GM21717 (cell line): ENCODE measurements at regions not wholly inside any gene's neighbourhood (a gene's known extent, or its start where the extent isn't known, plus 50 kb on each side); places are given as distances from the start of the nearest gene placed in this dataset.
"Not testable (repeated sequence)": the region's sequence is repeated elsewhere in the genome, so short reads cannot be mapped to it uniquely, and the experiment has no call there.

Experiments used
- ATAC-seq: cut with Tn5 transposase; IDR thresholded peaks from one replicate; pipeline ENCODE4 v1.9.1; 2021; ENCODE audit warnings: mild to moderate bottlenecking, moderate library complexity; ENCODE audit not compliant: unreplicated experiment

DNA sequence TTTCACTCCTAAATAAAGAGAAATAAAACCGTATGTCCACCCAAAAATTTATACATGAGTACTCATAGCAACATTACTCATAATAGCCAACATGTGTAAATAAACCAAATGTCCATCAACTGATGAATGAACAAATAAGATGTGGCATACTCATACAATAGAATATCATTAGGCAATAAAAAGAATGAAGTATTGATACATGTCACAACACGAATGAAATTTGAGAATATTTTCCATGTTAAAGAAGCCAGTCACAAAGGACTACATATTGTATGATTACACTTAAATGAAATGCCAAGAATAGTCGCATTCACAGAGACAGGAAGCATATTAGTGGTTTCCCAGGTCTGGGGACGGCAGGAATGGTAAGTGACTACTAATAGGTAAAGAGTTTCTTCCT, 869.2 kb downstream of the IGSF11 start:
- no peak for ATAC-seq

- no peak for ATAC-seq
Measured at GRCh38 chr3:118167571-118167970, 867.1 kb downstream of the IGSF11 start.

- ATAC-seq: no peak
Measured at GRCh38 chr3:118168175-118168574, 866.5 kb downstream of the IGSF11 start.

DNA sequence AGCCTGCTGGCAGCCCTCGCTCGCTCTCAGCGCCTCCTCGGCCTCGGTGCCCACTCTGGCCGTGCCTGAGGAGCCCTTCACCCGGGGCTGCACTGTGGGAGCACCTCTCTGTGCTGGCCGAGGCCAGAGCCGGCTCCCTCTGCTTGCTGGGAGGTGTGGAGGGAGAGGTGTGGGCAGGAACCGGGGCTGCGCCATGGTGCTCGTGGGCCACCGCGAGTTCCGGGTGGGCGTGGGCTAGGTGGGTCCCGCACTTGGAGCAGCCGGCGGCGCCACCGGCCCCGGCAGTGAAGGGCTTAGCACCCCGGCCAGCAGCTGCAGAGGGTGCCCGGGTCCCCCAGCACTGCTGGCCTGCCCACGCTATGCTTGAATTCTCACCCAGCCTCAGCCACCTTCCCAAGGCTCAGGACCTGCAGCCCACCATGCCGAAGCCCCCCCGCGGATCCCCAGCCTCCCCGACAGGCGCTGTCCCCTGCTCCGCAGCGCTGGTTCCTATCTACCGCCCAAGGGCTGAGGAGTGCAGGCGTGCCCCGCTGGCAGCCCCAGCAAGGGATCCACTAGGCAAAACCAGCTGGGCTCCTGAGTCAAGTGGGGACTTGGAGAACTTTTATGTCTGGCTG, 863.3 kb downstream of the IGSF11 start:
- ATAC-seq: no peak

- ATAC-seq: no peak
Measured at GRCh38 chr3:118180853-118181252, 853.8 kb downstream of the IGSF11 start.

DNA sequence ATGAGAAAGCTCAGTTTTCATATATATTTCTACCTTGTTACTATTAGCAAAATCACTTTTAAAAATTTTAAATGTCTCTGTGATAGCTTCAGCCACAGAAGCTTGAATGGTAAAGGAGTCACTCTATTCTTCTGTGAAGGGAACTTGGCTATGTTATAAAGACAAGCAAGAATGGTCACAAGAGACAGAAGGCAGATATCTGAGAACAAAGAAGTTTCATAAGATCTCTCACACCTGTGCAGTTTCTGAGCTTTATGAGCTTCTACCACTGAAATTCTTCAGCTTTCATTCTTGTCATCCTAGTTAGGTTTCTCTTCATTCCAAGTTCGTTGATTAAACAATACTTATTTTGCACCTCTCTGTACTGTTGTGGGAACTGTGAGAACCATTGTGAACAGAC, 853.4 kb downstream of the IGSF11 start:
- no peak for ATAC-seq

DNA sequence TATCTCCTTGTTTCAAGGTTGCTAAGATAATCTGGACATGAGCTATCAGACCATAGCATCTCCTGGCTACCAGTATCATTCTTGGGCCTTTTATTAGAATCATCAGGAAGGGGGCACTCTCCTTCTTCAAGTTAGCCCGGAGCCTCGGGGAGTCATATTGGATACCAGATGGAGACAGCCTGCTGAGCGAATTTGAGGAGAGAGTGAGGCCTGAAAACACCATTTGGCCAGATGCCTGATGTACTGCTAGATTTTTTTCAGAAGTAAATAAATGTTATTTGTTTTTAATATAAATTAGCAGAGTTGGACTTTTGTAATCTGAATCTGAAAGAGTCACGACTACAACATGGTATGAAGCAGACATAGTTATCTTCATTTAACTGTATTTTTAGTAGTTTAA, 848.6 kb downstream of the IGSF11 start:
- ATAC-seq: no peak

- no peak for ATAC-seq
Measured at GRCh38 chr3:118187221-118187620, 847.4 kb downstream of the IGSF11 start.

DNA sequence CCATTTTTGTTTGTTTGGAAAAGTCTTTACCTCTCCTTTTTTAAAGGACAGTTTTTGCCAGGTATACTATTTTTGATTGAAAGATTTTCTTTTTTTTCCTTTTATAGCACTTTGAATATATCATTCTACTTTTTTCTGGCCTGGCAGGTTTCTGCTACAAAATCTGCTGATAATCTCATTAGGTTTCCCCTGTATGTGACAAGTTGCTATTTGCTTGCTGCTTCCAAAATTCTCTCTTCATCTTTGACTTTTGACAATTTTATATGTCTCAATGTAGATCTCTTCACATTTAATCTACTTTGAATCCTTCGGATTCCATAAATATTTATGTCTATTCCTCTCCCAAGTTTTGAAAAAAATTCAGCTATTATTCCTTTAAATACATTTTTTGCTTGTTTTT, 838.5 kb downstream of the IGSF11 start:
- no peak for ATAC-seq

DNA sequence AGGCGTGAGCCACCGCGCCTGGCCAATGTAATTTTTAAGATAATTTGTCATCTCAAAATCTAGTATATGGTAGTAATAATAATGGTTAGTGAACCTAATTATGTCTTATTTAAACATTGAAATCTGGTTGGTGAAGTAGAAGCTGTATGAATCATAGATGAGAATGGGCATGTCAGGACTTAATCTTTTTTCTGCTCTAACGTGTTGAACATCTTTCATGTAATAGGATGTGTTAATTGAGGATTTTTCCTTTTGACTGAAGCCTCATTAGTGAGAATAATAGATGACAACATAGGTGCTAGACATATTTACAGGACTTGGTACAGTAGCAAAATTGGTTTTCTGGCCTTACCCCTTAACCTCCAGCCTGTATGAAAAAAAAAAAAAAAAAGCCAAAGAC, 835.6 kb downstream of the IGSF11 start:
- ATAC-seq: no peak

DNA sequence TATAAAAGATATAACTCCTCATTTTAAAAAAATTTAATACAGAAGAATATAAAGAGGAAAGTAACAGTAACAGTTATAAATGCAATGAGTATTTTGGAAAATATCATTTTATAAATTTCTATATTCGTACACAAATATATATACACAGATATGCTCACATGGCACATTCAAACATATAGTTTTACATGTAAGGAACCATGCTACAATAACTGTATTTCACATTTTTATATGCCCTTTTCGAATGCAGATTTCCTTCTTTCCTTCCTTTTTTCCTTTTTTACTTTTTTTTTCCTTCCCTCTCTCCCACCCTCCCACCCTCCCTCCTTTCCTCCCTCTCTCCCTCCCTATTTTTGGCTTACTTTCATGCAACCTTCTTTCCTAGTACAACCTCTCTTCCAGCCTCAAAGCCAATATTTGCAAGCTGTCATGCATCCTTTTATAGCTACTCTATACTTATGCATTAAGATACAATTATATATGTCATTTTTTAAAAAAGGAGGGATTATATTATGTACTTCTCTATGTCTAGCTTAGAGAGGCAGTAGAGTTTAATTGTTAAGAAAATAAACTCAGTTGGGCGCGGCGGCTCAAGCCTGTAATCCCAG, 830.5 kb downstream of the IGSF11 start:
- no peak for ATAC-seq

DNA sequence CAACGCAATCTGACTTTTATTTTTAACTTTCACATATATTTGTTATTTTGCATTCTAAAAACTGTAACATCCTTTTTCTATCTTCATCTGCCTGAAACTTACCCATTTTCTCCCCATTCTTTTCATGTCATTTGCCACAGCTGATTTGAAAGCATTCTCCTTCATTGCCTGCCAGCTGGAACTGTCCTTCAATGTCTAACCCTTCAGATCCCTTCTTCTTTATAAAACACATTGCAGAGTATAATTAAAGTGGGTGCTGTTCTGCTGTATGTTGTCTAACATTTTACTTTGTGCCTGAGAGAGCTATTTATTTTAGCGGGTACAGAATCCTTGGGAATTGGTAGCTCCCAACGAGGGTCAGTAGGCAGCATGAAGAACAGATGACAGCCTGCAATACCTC, 827.4 kb downstream of the IGSF11 start:
- no peak for ATAC-seq

GRCh38 chr3:118208642-118209041, 826.0 kb downstream of the IGSF11 start:
- no peak for ATAC-seq

DNA sequence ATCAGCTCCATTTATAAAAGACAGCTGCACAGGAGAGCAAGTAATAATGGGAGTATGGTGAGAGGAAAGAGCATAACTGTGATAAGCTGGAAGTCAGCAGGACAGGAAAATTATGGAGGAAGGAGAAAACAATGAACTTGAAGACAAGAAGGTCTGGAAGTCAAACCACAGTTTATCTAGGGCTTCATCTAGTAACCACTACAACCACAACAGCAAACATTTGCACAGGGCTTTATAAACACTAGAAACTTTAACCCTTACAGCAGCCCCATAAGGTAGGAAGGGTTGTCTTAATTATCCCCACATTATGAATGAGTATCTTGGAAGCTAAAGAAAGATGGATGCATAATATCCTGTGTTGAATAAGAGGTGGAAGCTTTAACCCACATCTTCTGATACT, 820.8 kb downstream of the IGSF11 start:
- no peak for ATAC-seq

GRCh38 chr3:118226206-118226605, 808.4 kb downstream of the IGSF11 start:
- no peak for ATAC-seq

DNA sequence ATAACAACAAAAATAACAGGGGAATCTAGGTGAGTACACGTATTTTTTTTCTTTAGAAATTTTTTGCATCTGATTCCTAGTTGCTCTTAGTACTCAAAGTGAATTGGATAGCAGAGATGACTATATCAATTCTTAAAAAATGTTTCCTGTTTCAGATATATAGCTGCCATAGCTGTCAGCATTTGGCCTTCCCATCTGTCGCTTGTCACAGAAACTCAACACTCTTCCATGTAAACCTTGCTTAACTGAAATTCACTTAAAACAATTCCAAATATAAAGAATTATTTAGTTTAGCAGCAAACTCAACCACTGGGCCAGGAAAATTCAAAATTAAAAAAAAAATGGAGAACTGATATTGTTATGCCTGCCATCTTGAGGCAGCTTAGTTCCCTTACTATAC, 807.5 kb downstream of the IGSF11 start:
- no peak for ATAC-seq

DNA sequence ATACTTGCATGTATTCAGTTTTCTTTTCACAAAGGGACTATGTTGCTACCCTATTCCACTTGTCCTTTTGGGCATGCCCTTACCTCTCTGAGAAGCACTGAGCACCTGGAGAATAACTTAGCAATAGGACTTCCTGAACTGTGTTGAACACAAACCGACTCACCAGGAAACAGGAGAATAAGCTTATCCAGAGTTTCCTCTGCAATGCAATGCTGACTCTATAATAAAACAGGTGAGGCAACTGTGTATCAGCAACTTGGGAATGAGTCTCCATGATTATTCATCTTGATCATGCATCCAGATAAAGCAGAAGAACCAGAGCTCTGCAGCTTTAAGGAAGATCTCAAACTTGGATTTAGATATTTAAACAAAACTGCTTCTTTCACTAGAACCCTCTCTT, 806.5 kb downstream of the IGSF11 start:
- ATAC-seq: no peak

- ATAC-seq: no peak
Measured at GRCh38 chr3:118229196-118229595, 805.5 kb downstream of the IGSF11 start.

- ATAC-seq: no peak
Measured at GRCh38 chr3:118231578-118231977, 803.1 kb downstream of the IGSF11 start.

DNA sequence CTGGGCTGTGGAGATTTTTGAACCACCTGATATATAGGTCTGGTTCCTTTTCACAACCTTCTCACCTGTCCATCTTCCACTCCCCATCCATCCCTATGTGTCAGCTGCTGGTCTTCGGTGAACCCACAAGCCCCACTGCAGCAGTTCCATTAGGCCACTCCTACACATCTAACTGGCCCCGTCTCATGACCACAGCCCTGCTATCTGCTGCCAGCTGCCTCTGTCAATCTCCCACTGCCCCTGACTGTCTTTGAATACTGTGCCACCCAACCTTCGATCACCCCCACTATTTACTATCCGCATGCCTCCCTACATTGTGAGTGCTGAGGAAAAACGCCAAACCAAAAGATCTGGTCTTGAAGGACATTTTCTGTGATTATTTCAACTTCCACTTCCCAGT, 795.4 kb downstream of the IGSF11 start:
- no peak for ATAC-seq

DNA sequence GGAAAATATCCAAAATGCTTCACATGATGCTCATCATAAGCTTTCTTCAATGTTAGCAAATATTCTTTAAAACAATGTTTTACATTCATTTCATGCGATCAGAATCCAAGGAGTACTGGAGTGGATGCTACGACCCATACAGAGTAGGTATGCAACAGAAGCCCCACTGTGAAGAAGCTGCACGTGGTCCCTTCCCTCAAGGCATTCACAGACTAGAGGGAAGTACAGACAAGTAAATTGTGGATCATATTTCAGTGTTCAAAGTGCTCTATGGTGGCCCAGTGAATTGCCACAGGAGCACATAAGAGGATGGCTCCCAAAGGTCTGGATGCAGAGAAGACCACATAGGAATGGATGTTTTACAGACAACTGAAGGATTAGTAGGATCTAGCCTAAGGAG, 789.9 kb downstream of the IGSF11 start:
- ATAC-seq: no peak

- no peak for ATAC-seq
Measured at GRCh38 chr3:118245312-118245711, 789.3 kb downstream of the IGSF11 start.

DNA sequence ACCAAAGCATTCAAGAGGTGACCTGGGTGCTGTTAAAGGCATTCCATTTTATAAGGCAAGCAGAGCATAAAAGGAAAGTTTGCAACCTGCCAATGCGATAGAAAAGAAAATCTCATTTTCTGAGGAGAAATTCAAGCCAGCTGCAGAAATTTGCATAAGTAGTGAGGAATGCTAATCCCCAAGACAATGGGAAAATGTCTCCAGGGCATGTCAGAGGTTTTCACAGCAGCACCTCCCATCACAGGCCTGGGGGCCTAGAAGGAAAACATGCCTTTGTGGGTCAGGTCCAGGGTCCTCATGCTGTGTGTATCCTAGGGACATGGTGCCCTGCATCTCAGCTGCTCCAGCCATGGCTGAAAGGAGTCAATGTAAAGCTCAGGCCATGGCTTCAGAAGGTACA, 775.8 kb downstream of the IGSF11 start:
- not testable (repeated sequence) for ATAC-seq
